Thoracic aorta (tissue), 2 donors: ENCODE measurements at regions not wholly inside any gene's neighbourhood (a gene's known extent, or its start where the extent isn't known, plus 50 kb on each side); places are given as distances from the start of the nearest gene placed in this dataset.

ENCODE experiments used
- ATAC-seq: fragments of 150-250 bp; one replicate; pipeline ENCODE4 v1.8.0; 2017; ENCODE audit warnings: low read depth; ENCODE audit not compliant: insufficient number of reproducible peaks, low FRiP score
- DNase-seq: peaks from one replicate; pipeline ENCODE4 v3.0.0-alpha.2; 2020; ENCODE audit warnings: low spot score
- H3K27ac ChIP-seq, 2 donors: fragments of 200-600 bp; sonication (generic); 1 replicate in 1 of 2; 2 replicates in 1 of 2; pipeline ENCODE4 v1.5.1; 2016; ENCODE audit warnings: mild to moderate bottlenecking in 2 of 2, moderate library complexity in 2 of 2
- H3K27me3 ChIP-seq: fragments of 200-600 bp; sonication (generic); replicated peaks from 2 replicates; pipeline ENCODE4 v1.6.0; 2016; ENCODE audit warnings: mild to moderate bottlenecking; ENCODE audit not compliant: insufficient read depth
- H3K36me3 ChIP-seq: fragments of 200-600 bp; sonication (generic); one replicate; pipeline ENCODE4 v1.5.1; 2016
- H3K4me1 ChIP-seq, 2 donors: fragments of 200-600 bp; sonication (generic); 1 replicate in 1 of 2; 2 replicates in 1 of 2; pipeline versions ENCODE4 v1.5.1 to v1.6.0; 2016; ENCODE audit warnings: low read depth in 2 of 2, mild to moderate bottlenecking in 1 of 2; ENCODE audit not compliant: control insufficient read depth in 1 of 2
- H3K4me3 ChIP-seq: fragments of 200-600 bp; sonication (generic); 2 replicates; pipeline ENCODE4 v1.5.1; 2016; ENCODE audit warnings: mild to moderate bottlenecking
- H3K9me3 ChIP-seq: fragments of 200-600 bp; sonication (generic); 2 replicates; pipeline ENCODE4 v1.5.1; 2016
- CTCF ChIP-seq: fragments of 200-600 bp; sonication (generic); IDR thresholded peaks from one replicate; pipeline ENCODE4 v1.5.1; 2019; ENCODE audit warnings: antibody characterized with exemption

DNA sequence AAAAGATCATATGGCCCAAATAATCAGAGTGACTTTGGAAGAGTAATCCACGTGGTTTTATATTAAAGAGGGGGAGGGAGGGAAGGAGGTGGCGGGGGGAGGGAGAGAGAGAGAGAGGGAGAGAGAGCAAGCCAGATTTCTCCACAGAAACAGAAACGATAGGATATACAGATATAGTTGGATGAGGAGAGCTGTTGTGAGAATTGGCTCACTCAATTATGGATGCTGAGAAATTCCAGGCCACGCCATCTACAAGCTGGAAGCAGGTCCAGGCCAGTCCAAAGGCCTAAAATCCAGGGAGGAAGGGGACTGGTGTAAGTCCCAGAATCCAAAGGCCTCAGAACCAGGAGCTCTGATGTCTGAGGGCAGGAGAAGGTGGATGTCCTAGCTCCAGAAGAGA lies 75.5 kb downstream of the CXCL12 start:
- peaks cover 0 to 20% of the 10 kb centered on the region in 2 donors for H3K4me1 ChIP-seq
- no peaks in the 10 kb centered on the region for H3K9me3 ChIP-seq
- no peak overlapping the region for H3K27ac ChIP-seq
- H3K36me3 ChIP-seq = no peaks in the 10 kb centered on the region
- H3K27me3 ChIP-seq = no peaks in the 10 kb centered on the region
- DNase-seq (no peak), ATAC-seq (no peak)
- no peak for TF ChIP-seq CTCF
- no peak overlapping the region for H3K4me3 ChIP-seq

DNA sequence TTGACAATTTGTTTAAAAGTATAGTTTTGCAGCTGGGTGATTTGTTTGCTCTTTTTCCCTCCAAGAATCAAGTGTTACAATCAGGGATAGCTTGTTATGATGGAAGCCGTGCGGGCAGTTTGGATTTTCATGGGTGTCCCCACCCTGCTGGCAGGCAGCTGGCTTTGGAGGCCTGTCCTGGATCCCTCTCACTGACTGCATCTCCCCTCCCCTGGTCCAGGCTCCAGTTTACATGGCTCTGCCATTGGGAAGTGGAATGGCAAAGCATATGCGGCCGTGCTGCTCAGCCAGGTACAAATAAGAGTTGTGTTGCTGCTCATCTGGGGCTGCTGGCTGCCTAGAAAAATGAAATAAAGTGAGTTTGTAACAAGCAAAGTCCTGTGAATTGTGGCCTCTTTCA lies 76.0 kb downstream of the CXCL12 start:
- H3K4me1 ChIP-seq = peaks cover 0 to 20% of the 10 kb centered on the region in 2 donors
- H3K27ac ChIP-seq = no peak overlapping the region
- no peaks in the 10 kb centered on the region for H3K36me3 ChIP-seq
- H3K27me3 ChIP-seq = no peaks in the 10 kb centered on the region
- DNase-seq (no peak), ATAC-seq (no peak)
- no peaks in the 10 kb centered on the region for H3K9me3 ChIP-seq
- TF ChIP-seq CTCF = no peak
- H3K4me3 ChIP-seq = no peak overlapping the region

- DNase-seq (no peak), ATAC-seq (no peak)
- Histone ChIP-seq H3K27me3 (no peaks in the 10 kb centered on the region), H3K4me3 (no peak overlapping the region), H3K36me3 (no peaks in the 10 kb centered on the region), H3K27ac (no peak overlapping the region), H3K4me1 (peaks cover 0 to 20% of the 10 kb centered on the region in 2 donors), H3K9me3 (no peaks in the 10 kb centered on the region)
- TF ChIP-seq CTCF = no peak
Measured at GRCh38 chr10:44307691-44308090, 77.2 kb downstream of the CXCL12 start.

GRCh38 chr10:44306762-44307161 lies 78.1 kb downstream of the CXCL12 start:
- TF ChIP-seq CTCF = no peak
- Histone ChIP-seq H3K4me1 (peaks cover 0 to 20% of the 10 kb centered on the region in 2 donors), H3K9me3 (no peaks in the 10 kb centered on the region), H3K4me3 (no peak overlapping the region), H3K27ac (peak overlapping the region in 1 of 2 donors; percentile 41), H3K27me3 (no peaks in the 10 kb centered on the region), H3K36me3 (no peaks in the 10 kb centered on the region)
- DNase-seq = no peak
- no peak for ATAC-seq

DNA sequence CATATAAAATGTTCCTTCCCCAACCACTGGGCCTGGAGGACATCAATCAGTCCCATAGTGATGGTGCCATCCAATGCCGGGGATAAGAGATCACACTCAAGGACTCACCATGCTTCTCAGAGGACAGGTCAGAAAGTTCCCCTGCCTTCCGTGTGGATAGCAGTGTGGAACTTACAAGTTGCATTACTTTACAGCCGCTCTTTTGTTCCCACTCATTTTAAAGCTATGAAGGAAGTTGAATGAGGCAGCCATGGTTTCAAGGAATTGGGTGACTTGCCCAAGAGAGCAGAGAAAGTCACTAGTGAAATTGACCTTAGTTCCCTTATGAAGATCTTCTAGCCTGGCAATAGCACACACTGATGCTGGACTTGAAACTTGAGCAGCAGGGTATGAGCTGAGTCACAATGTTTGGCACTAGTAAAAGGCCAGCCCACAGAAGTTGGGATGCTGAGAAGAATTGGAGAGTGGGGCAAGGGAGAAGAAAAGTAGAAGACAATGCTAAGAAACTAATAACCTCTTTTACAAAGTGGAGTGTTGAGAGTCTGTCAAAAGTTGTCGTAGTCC lies 78.7 kb downstream of the CXCL12 start:
- ATAC-seq (peak; percentile 91), DNase-seq (no peak)
- Histone ChIP-seq H3K27ac (peak overlapping the region; percentile 31 to 41), H3K4me1 (peaks cover 0 to 25% of the 10 kb centered on the region in 2 donors), H3K27me3 (no peaks in the 10 kb centered on the region), H3K36me3 (no peaks in the 10 kb centered on the region), H3K4me3 (no peak overlapping the region), H3K9me3 (no peaks in the 10 kb centered on the region)
- TF ChIP-seq CTCF = no peak
